Thoracic aorta (tissue), 2 donors: ENCODE measurements at regions not wholly inside any gene's neighbourhood (a gene's known extent, or its start where the extent isn't known, plus 50 kb on each side); places are given as distances from the start of the nearest gene placed in this dataset.

Source experiments
- ATAC-seq: fragments of 150-250 bp; one replicate; pipeline ENCODE4 v1.8.0; 2017; ENCODE audit warnings: low read depth; ENCODE audit not compliant: insufficient number of reproducible peaks, low FRiP score
- DNase-seq: peaks from one replicate; pipeline ENCODE4 v3.0.0-alpha.2; 2020; ENCODE audit warnings: low spot score
- H3K27ac ChIP-seq, 2 donors: fragments of 200-600 bp; sonication (generic); 1 replicate in 1 of 2; 2 replicates in 1 of 2; pipeline ENCODE4 v1.5.1; 2016; ENCODE audit warnings: mild to moderate bottlenecking in 2 of 2, moderate library complexity in 2 of 2
- H3K27me3 ChIP-seq: fragments of 200-600 bp; sonication (generic); replicated peaks from 2 replicates; pipeline ENCODE4 v1.6.0; 2016; ENCODE audit warnings: mild to moderate bottlenecking; ENCODE audit not compliant: insufficient read depth
- H3K36me3 ChIP-seq: fragments of 200-600 bp; sonication (generic); one replicate; pipeline ENCODE4 v1.5.1; 2016
- H3K4me1 ChIP-seq, 2 donors: fragments of 200-600 bp; sonication (generic); 1 replicate in 1 of 2; 2 replicates in 1 of 2; pipeline versions ENCODE4 v1.5.1 to v1.6.0; 2016; ENCODE audit warnings: low read depth in 2 of 2, mild to moderate bottlenecking in 1 of 2; ENCODE audit not compliant: control insufficient read depth in 1 of 2
- H3K4me3 ChIP-seq: fragments of 200-600 bp; sonication (generic); 2 replicates; pipeline ENCODE4 v1.5.1; 2016; ENCODE audit warnings: mild to moderate bottlenecking
- H3K9me3 ChIP-seq: fragments of 200-600 bp; sonication (generic); 2 replicates; pipeline ENCODE4 v1.5.1; 2016
- CTCF ChIP-seq: fragments of 200-600 bp; sonication (generic); IDR thresholded peaks from one replicate; pipeline ENCODE4 v1.5.1; 2019; ENCODE audit warnings: antibody characterized with exemption

GRCh38 chr1:96338622-96339021, 383.0 kb upstream of the PTBP2 start:
- no peaks in the 10 kb centered on the region for H3K4me1 ChIP-seq

GRCh38 chr1:96340686-96341085, 380.9 kb upstream of the PTBP2 start:
- peaks cover 4% of the 10 kb centered on the region for H3K9me3 ChIP-seq
- H3K4me3 ChIP-seq: no peak overlapping the region
- DNase-seq (no peak), ATAC-seq (no peak)
- no peaks in the 10 kb centered on the region for H3K4me1 ChIP-seq
- no peak for TF ChIP-seq CTCF
- H3K36me3 ChIP-seq: no peaks in the 10 kb centered on the region
- H3K27ac ChIP-seq: no peak overlapping the region
- H3K27me3 ChIP-seq: no peaks in the 10 kb centered on the region

More at GRCh38 chr1:96338622-96339021, 383.0 kb upstream of the PTBP2 start:
- DNase-seq (no peak), ATAC-seq (no peak)
- Histone ChIP-seq H3K27ac (no peak overlapping the region), H3K9me3 (no peaks in the 10 kb centered on the region), H3K4me3 (no peak overlapping the region), H3K27me3 (no peaks in the 10 kb centered on the region), H3K36me3 (no peaks in the 10 kb centered on the region)
- no peak for TF ChIP-seq CTCF

GRCh38 chr1:96346719-96347118, 374.9 kb upstream of the PTBP2 start:
- no peak for TF ChIP-seq CTCF
- no peak overlapping the region for H3K27ac ChIP-seq
- H3K9me3 ChIP-seq: peaks cover 4% of the 10 kb centered on the region
- DNase-seq: no peak
- H3K4me3 ChIP-seq: no peak overlapping the region
- no peak for ATAC-seq
- no peaks in the 10 kb centered on the region for H3K36me3 ChIP-seq
- H3K27me3 ChIP-seq: no peaks in the 10 kb centered on the region
- H3K4me1 ChIP-seq: no peaks in the 10 kb centered on the region

GRCh38 chr1:96349896-96350295, 371.7 kb upstream of the PTBP2 start:
- H3K9me3 ChIP-seq: no peaks in the 10 kb centered on the region

GRCh38 chr1:96352733-96353132, 368.9 kb upstream of the PTBP2 start:
- Histone ChIP-seq H3K27ac (no peak overlapping the region), H3K27me3 (no peaks in the 10 kb centered on the region), H3K4me3 (no peak overlapping the region), H3K4me1 (peaks cover 0 to 13% of the 10 kb centered on the region in 2 donors), H3K9me3 (no peaks in the 10 kb centered on the region), H3K36me3 (no peaks in the 10 kb centered on the region)
- no peak for TF ChIP-seq CTCF
- no peak for ATAC-seq
- DNase-seq: no peak

More at GRCh38 chr1:96349896-96350295, 371.7 kb upstream of the PTBP2 start:
- DNase-seq (no peak), ATAC-seq (no peak)
- no peak overlapping the region for H3K4me3 ChIP-seq
- H3K27me3 ChIP-seq: no peaks in the 10 kb centered on the region
- no peaks in the 10 kb centered on the region for H3K36me3 ChIP-seq
- no peak for TF ChIP-seq CTCF
- peaks cover 0 to 13% of the 10 kb centered on the region in 2 donors for H3K4me1 ChIP-seq
- H3K27ac ChIP-seq: no peak overlapping the region
